OCI-LY3 (cell line): ENCODE measurements at regions not wholly inside any gene's neighbourhood (a gene's known extent, or its start where the extent isn't known, plus 50 kb on each side); places are given as distances from the start of the nearest gene placed in this dataset.

Experiments used
- H2AFZ ChIP-seq: fragments of 200-600, 300-600 bp; shearing (Covaris generic); 2 replicates; pipeline ENCODE4 v1.6.0; 2014; ENCODE audit warnings: antibody characterized with exemption, low read depth, low read length
- H3K27ac ChIP-seq: fragments of 200-600, 300-600 bp; sonication (generic); 2 replicates; pipeline ENCODE4 v1.5.1; 2014; ENCODE audit warnings: mild to moderate bottlenecking, low read length, moderate library complexity, mixed read lengths
- H3K27me3 ChIP-seq: fragments of 200-600, 300-600 bp; sonication (generic); 2 replicates; pipeline ENCODE4 v1.6.1; 2014; ENCODE audit warnings: low read depth, low read length, mixed read lengths
- H3K36me3 ChIP-seq: fragments of 200-600, 300-600 bp; sonication (generic); replicated peaks from 2 replicates; pipeline ENCODE3; 2014; ENCODE audit warnings: low read depth, low read length, mixed read lengths
- H3K4me1 ChIP-seq: fragments of 300-600, 200-600 bp; sonication (generic); 2 replicates; pipeline ENCODE4 v1.6.1; 2014; ENCODE audit warnings: low read length, mixed read lengths
- H3K4me2 ChIP-seq: fragments of 200-600, 300-600 bp; sonication (generic); 2 replicates; pipeline ENCODE4 v1.6.1; 2014; ENCODE audit warnings: low read length, mixed read lengths
- H3K4me3 ChIP-seq: fragments of 300-600, 200-600 bp; sonication (generic); 2 replicates; pipeline ENCODE4 v1.5.1; 2014; ENCODE audit warnings: antibody characterized with exemption, mild to moderate bottlenecking, low read length, moderate library complexity
- H3K79me2 ChIP-seq: fragments of 300-600, 200-600 bp; shearing (Covaris generic); 2 replicates; pipeline ENCODE4 v1.6.1; 2014; ENCODE audit warnings: mild to moderate bottlenecking, low read length, mixed read lengths
- H3K9ac ChIP-seq: fragments of 300-600, 200-600 bp; shearing (Covaris generic); 2 replicates; pipeline ENCODE4 v1.6.0; 2014; ENCODE audit warnings: mild to moderate bottlenecking, low read length, moderate library complexity
- H3K9me3 ChIP-seq: fragments of 200-600, 300-600 bp; shearing (Covaris generic); 2 replicates; pipeline ENCODE4 v1.6.1; 2014; ENCODE audit warnings: low read length, mixed read lengths; ENCODE audit not compliant: insufficient read depth
- H4K20me1 ChIP-seq: fragments of 200-600, 300-600 bp; sonication (generic); 2 replicates; pipeline ENCODE4 v1.6.1; 2016; ENCODE audit warnings: low read length, mixed read lengths; ENCODE audit not compliant: insufficient read depth
- EZH2phosphoT487 ChIP-seq: fragments of 200-600 bp; shearing (Covaris generic); IDR thresholded peaks from 2 replicates; pipeline ENCODE4 v1.6.1; 2018; ENCODE audit warnings: antibody characterized with exemption, mixed run types, low read depth
- TF ChIP-seq, protein P1 (sequence below): fragments of 200-600, 300-600 bp; sonication (generic); IDR thresholded peaks from 2 replicates; pipeline ENCODE4 v1.5.1; 2014; ENCODE audit warnings: antibody characterized with exemption, low read length, low read depth

DNA sequence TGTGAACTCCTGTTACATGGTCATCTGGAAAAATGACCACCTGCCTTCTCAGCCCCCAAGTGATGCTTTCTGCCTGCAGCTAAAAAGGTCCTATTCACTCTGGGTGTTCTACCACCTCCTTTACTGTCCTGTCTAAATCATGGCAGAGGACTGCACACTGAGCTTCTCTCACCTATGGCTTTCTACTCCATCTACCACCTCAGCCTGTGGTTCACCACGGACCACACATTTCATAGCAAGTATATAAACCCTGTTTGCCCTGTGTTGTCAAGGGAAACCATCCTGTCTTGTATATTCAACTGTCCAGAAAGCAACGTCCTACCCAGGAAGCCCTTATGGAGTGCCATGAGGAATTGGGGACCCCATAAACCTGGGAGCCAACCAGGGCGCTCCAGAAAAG, 167.4 kb upstream of the ITGA1 start:
- no peaks in the 10 kb centered on the region for H4K20me1 ChIP-seq
- H3K27me3 ChIP-seq: no peaks in the 10 kb centered on the region
- H2AFZ ChIP-seq: no peak overlapping the region
- no peak overlapping the region for H3K4me3 ChIP-seq
- H3K9ac ChIP-seq: no peak overlapping the region
- no peaks in the 10 kb centered on the region for H3K79me2 ChIP-seq
- TF ChIP-seq, protein P1, sequence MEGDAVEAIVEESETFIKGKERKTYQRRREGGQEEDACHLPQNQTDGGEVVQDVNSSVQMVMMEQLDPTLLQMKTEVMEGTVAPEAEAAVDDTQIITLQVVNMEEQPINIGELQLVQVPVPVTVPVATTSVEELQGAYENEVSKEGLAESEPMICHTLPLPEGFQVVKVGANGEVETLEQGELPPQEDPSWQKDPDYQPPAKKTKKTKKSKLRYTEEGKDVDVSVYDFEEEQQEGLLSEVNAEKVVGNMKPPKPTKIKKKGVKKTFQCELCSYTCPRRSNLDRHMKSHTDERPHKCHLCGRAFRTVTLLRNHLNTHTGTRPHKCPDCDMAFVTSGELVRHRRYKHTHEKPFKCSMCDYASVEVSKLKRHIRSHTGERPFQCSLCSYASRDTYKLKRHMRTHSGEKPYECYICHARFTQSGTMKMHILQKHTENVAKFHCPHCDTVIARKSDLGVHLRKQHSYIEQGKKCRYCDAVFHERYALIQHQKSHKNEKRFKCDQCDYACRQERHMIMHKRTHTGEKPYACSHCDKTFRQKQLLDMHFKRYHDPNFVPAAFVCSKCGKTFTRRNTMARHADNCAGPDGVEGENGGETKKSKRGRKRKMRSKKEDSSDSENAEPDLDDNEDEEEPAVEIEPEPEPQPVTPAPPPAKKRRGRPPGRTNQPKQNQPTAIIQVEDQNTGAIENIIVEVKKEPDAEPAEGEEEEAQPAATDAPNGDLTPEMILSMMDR: no peak
- no peak for TF ChIP-seq EZH2phosphoT487
- H3K27ac ChIP-seq: no peak overlapping the region
- H3K9me3 ChIP-seq: no peaks in the 10 kb centered on the region
- H3K36me3 ChIP-seq: no peaks in the 10 kb centered on the region
- H3K4me1 ChIP-seq: no peaks in the 10 kb centered on the region
- H3K4me2 ChIP-seq: no peak overlapping the region

DNA sequence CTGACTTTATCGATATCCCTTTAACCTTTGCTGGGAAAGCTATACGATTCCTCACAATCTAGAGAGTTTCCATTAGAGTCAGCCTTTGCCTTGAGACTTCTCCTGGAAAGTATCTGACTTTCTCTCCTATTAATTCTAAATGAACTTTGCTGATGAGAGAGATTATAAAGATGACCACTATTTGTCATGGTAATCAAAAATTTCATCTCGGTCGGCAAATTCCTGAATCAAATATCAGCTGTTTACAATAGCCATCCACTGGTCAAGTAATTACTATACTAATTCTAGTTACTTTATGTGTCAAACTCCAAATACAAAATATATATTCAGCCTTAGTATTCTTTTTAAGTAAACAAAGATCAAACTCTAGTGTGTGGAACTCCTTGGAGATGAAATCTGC, 164.4 kb upstream of the ITGA1 start:
- H3K36me3 ChIP-seq: no peaks in the 10 kb centered on the region
- no peak overlapping the region for H3K4me3 ChIP-seq
- H3K9ac ChIP-seq: no peak overlapping the region
- no peaks in the 10 kb centered on the region for H3K79me2 ChIP-seq
- H3K4me2 ChIP-seq: no peak overlapping the region
- no peak overlapping the region for H3K27ac ChIP-seq
- H3K27me3 ChIP-seq: no peaks in the 10 kb centered on the region
- no peak overlapping the region for H2AFZ ChIP-seq
- no peaks in the 10 kb centered on the region for H4K20me1 ChIP-seq
- no peaks in the 10 kb centered on the region for H3K4me1 ChIP-seq
- no peaks in the 10 kb centered on the region for H3K9me3 ChIP-seq
- no peak for TF ChIP-seq EZH2phosphoT487
- TF ChIP-seq, protein P1: no peak

DNA sequence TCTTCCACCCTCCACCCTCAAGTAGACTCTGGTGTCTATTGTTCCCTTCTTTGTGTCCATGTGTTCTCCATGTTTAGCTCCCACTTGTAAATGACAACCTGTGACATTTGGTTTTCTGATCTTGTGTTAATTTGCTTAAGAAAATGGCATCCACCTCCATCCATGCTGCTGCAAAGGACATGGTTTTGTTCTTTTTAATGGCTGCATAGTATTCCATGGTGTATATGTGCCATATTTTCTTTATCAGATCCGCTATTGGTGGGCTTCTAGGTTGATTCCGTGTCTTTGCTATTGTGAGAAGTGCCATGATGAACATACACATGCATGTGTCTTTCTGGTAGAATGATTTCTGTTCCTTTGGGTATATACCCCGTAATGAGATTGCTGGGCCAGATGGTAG, 163.4 kb upstream of the ITGA1 start:
- no peaks in the 10 kb centered on the region for H4K20me1 ChIP-seq
- H3K4me3 ChIP-seq: no peak overlapping the region
- H2AFZ ChIP-seq: no peak overlapping the region
- H3K4me1 ChIP-seq: no peaks in the 10 kb centered on the region
- no peaks in the 10 kb centered on the region for H3K36me3 ChIP-seq
- no peaks in the 10 kb centered on the region for H3K9me3 ChIP-seq
- H3K27ac ChIP-seq: no peak overlapping the region
- H3K4me2 ChIP-seq: no peak overlapping the region
- no peak overlapping the region for H3K9ac ChIP-seq
- no peaks in the 10 kb centered on the region for H3K27me3 ChIP-seq
- H3K79me2 ChIP-seq: no peaks in the 10 kb centered on the region
- no peak for TF ChIP-seq EZH2phosphoT487
- TF ChIP-seq, protein P1: no peak

DNA sequence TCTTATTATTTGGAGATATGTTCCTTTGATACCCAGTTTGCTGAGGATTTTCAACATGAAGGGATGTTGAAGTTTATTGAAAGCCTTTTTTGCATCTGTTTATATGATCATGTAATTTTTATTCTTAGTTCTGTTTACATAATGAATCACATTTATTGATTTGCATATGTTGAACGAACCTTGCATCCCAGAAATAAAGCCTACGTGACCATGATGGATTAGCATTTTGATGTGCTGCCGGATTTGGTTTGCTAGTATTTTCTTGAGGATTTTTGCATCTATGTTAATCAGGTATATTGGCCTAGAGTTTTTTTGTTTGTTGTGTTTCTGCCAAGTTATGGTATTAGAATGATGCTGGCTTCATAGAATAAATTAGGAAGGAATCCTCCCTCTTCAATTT, 161.4 kb upstream of the ITGA1 start:
- Histone ChIP-seq H2AFZ (no peak overlapping the region), H3K79me2 (no peaks in the 10 kb centered on the region), H3K4me2 (no peak overlapping the region), H3K36me3 (no peaks in the 10 kb centered on the region), H3K27ac (no peak overlapping the region), H4K20me1 (no peaks in the 10 kb centered on the region), H3K9ac (no peak overlapping the region), H3K27me3 (no peaks in the 10 kb centered on the region), H3K4me1 (no peaks in the 10 kb centered on the region), H3K9me3 (no peaks in the 10 kb centered on the region), H3K4me3 (no peak overlapping the region)
- TF ChIP-seq, protein P1: no peak
- TF ChIP-seq EZH2phosphoT487: no peak
